HEK293T (cell line): ENCODE measurements at regions not wholly inside any gene's neighbourhood (a gene's known extent, or its start where the extent isn't known, plus 50 kb on each side); places are given as distances from the start of the nearest gene placed in this dataset.

Experiments
- CTCF ChIA-PET: fragments of 350-600 bp; formaldehyde crosslinking; extraction: SDS; loops from one replicate; lab custom pipeline; 2021; ENCODE audit warnings: antibody characterized with exemption, inconsistent platforms; lab: Yijun Ruan, JAX
- POLR2A ChIA-PET: fragments of 350-600 bp; formaldehyde crosslinking; extraction: SDS; loops from one replicate; lab custom pipeline; 2020; ENCODE audit warnings: antibody characterized with exemption, inconsistent platforms; lab: Yijun Ruan, JAX
- DNase-seq: peaks from one replicate; pipeline ENCODE4 v3.0.0; 2012; ENCODE audit warnings: mixed read lengths; ENCODE audit errors: extremely low spot score
- ARNT ChIP-seq: fragments of 450-650 bp; IDR thresholded peaks from 2 replicates; pipeline ENCODE4 v1.6.1; 2017; ENCODE audit warnings: mild to moderate bottlenecking
- BHLHE40 ChIP-seq: fragments of 450-650 bp; IDR thresholded peaks from 2 replicates; pipeline ENCODE4 v1.6.1; 2016; ENCODE audit warnings: mild to moderate bottlenecking, moderate library complexity, borderline replicate concordance
- CTBP1 ChIP-seq: fragments of 450-650 bp; IDR thresholded peaks from 2 replicates; pipeline ENCODE4 v1.6.1; 2016; ENCODE audit warnings: borderline replicate concordance
- ELF4 ChIP-seq: fragments of 450-650 bp; IDR thresholded peaks from 2 replicates; pipeline ENCODE4 v1.6.1; 2017; ENCODE audit warnings: antibody characterized with exemption
- FOXA1 ChIP-seq: fragments of 450-650 bp; IDR thresholded peaks from 2 replicates; pipeline ENCODE4 v1.6.1; 2016; ENCODE audit warnings: mild to moderate bottlenecking
- FOXK2 ChIP-seq: fragments of 450-650 bp; IDR thresholded peaks from 2 replicates; pipeline ENCODE4 v1.6.1; 2016; ENCODE audit warnings: mild to moderate bottlenecking
- FOXM1 ChIP-seq: fragments of 450-650 bp; IDR thresholded peaks from 2 replicates; pipeline ENCODE4 v1.6.1; 2017; ENCODE audit warnings: mild to moderate bottlenecking, borderline replicate concordance
- HDGF ChIP-seq: fragments of 450-650 bp; IDR thresholded peaks from 2 replicates; pipeline ENCODE4 v1.6.1; 2017; ENCODE audit warnings: antibody characterized with exemption, borderline replicate concordance
- L3MBTL2 ChIP-seq: fragments of 450-650 bp; conservative IDR thresholded peaks from 2 replicates; pipeline ENCODE4 v1.6.1; 2016; ENCODE audit warnings: mild to moderate bottlenecking
- LEF1 ChIP-seq: fragments of 450-650 bp; IDR thresholded peaks from 2 replicates; pipeline ENCODE4 v1.6.1; 2017; ENCODE audit warnings: mild to moderate bottlenecking, borderline replicate concordance
- NFRKB ChIP-seq: fragments of 450-650 bp; IDR thresholded peaks from 2 replicates; pipeline ENCODE4 v1.6.1; 2016; ENCODE audit warnings: mild to moderate bottlenecking, moderate library complexity
- PKNOX1 ChIP-seq: fragments of 450-650 bp; IDR thresholded peaks from 2 replicates; pipeline ENCODE4 v1.6.1; 2016
- SP1 ChIP-seq: fragments of 450-650 bp; IDR thresholded peaks from 2 replicates; pipeline ENCODE4 v1.6.1; 2017
- SUZ12 ChIP-seq: fragments of 450-650 bp; IDR thresholded peaks from 2 replicates; pipeline ENCODE4 v1.6.1; 2016; ENCODE audit warnings: mild to moderate bottlenecking
- TARDBP ChIP-seq: fragments of 450-650 bp; IDR thresholded peaks from 2 replicates; pipeline ENCODE4 v1.6.1; 2016
- ZNF384 ChIP-seq: fragments of 450-650 bp; IDR thresholded peaks from 2 replicates; pipeline ENCODE4 v1.6.1; 2016

- CTCF ChIA-PET: no interaction called here
- no peak for DNase-seq
- TF ChIP-seq SUZ12: no peak
- TF ChIP-seq L3MBTL2: no peak
- POLR2A ChIA-PET: no interaction called here
Measured at GRCh38 chr18:67596003-67596402, 79.5 kb upstream of the DSEL start.

GRCh38 chr18:67590571-67591141 is 74.1 kb upstream of the DSEL start:
- POLR2A ChIA-PET: no interaction called here
- no peak for DNase-seq
- CTCF ChIA-PET: no interaction called here

GRCh38 chr18:67589325-67589724 is 72.8 kb upstream of the DSEL start:
- no peak for TF ChIP-seq HDGF
- no peak for TF ChIP-seq BHLHE40
- TF ChIP-seq L3MBTL2: no peak
- TF ChIP-seq TARDBP: no peak
- no peak for TF ChIP-seq ZNF384
- no peak for TF ChIP-seq ARNT
- TF ChIP-seq FOXA1: no peak
- no peak for TF ChIP-seq SUZ12
- TF ChIP-seq FOXM1: no peak
- no peak for TF ChIP-seq FOXK2
- ChIA-PET POLR2A (no interaction called here), CTCF (no interaction called here)
- no peak for DNase-seq

More at GRCh38 chr18:67590571-67591141, 74.1 kb upstream of the DSEL start:
- TF ChIP-seq ARNT (no peak), ELF4 (no peak), ZNF384 (no peak), FOXA1 (no peak), FOXK2 (no peak), BHLHE40 (no peak), SP1 (no peak), FOXM1 (no peak), NFRKB (no peak), SUZ12 (no peak), HDGF (no peak), PKNOX1 (no peak), LEF1 (no peak), CTBP1 (no peak), L3MBTL2 (no peak), TARDBP (no peak)

- TF ChIP-seq FOXA1: no peak
- TF ChIP-seq PKNOX1: no peak
- no peak for TF ChIP-seq LEF1
- TF ChIP-seq SUZ12: no peak
- TF ChIP-seq BHLHE40: no peak
- no peak for TF ChIP-seq SP1
- no peak for TF ChIP-seq NFRKB
- no peak for TF ChIP-seq FOXK2
- no peak for TF ChIP-seq ELF4
- TF ChIP-seq HDGF: no peak
- ChIA-PET POLR2A (no interaction called here), CTCF (no interaction called here)
- DNase-seq: no peak
Measured at GRCh38 chr18:67586101-67586500, 69.6 kb upstream of the DSEL start.

- CTCF ChIA-PET: no interaction called here
- TF ChIP-seq HDGF: no peak
- no peak for TF ChIP-seq PKNOX1
- TF ChIP-seq BHLHE40: no peak
- TF ChIP-seq FOXM1: no peak
- no peak for TF ChIP-seq ZNF384
- no peak for TF ChIP-seq SP1
- no peak for TF ChIP-seq TARDBP
- no peak for TF ChIP-seq L3MBTL2
- no peak for TF ChIP-seq SUZ12
- TF ChIP-seq FOXK2: no peak
- TF ChIP-seq ARNT: no peak
Measured at GRCh38 chr18:67583621-67584020, 67.1 kb upstream of the DSEL start.

GRCh38 chr18:67582488-67582887 is 66.0 kb upstream of the DSEL start:
- ChIA-PET CTCF (no interaction called here), POLR2A (interaction anchor here (0.6 kb wide), 1 partner anchor 452 kb away, joined by 3 read pairs; no protein-coding TSS in a partner anchor)
- TF ChIP-seq SUZ12 (no peak), ELF4 (no peak), CTBP1 (no peak)
- no peak for DNase-seq

More at GRCh38 chr18:67583621-67584020, 67.1 kb upstream of the DSEL start:
- POLR2A ChIA-PET: no interaction called here
- no peak for DNase-seq

- ChIA-PET CTCF (no interaction called here), POLR2A (no interaction called here)
- no peak for DNase-seq
- TF ChIP-seq SP1 (no peak), ARNT (no peak)
Measured at GRCh38 chr18:67581178-67581577, 64.7 kb upstream of the DSEL start.
